GM21717 (cell line): ENCODE measurements at regions not wholly inside any gene's neighbourhood (a gene's known extent, or its start where the extent isn't known, plus 50 kb on each side); places are given as distances from the start of the nearest gene placed in this dataset.
"Not testable (repeated sequence)": the region's sequence is repeated elsewhere in the genome, so short reads cannot be mapped to it uniquely, and the experiment has no call there.

Experiments
- ATAC-seq: cut with Tn5 transposase; IDR thresholded peaks from one replicate; pipeline ENCODE4 v1.9.1; 2021; ENCODE audit warnings: mild to moderate bottlenecking, moderate library complexity; ENCODE audit not compliant: unreplicated experiment

- ATAC-seq = no peak
These were observed 105.0 kb upstream of the PRSS3 start for GRCh38 chr9:33690143-33690933.

GRCh38 chr9:33695299-33695698, 100.1 kb upstream of the PRSS3 start:
- no peak for ATAC-seq

GRCh38 chr9:33695856-33696255, 99.5 kb upstream of the PRSS3 start:
- ATAC-seq = no peak

GRCh38 chr9:33697171-33697570, 98.2 kb upstream of the PRSS3 start:
- no peak for ATAC-seq

GRCh38 chr9:33698267-33698666, 97.1 kb upstream of the PRSS3 start:
- no peak for ATAC-seq

- ATAC-seq = not testable (repeated sequence)
These were observed 94.4 kb upstream of the PRSS3 start for GRCh38 chr9:33700940-33701339.

- ATAC-seq = no peak
These were observed 91.8 kb upstream of the PRSS3 start for GRCh38 chr9:33703430-33704102.

GRCh38 chr9:33705440-33705839, 89.9 kb upstream of the PRSS3 start:
- not testable (repeated sequence) for ATAC-seq

GRCh38 chr9:33708441-33708840, 86.9 kb upstream of the PRSS3 start:
- no peak for ATAC-seq

- ATAC-seq = no peak
These were observed 86.1 kb upstream of the PRSS3 start for GRCh38 chr9:33709269-33709668.

- not testable (repeated sequence) for ATAC-seq
These were observed 83.9 kb upstream of the PRSS3 start for GRCh38 chr9:33711418-33711817.

- no peak for ATAC-seq
These were observed 80.4 kb upstream of the PRSS3 start for GRCh38 chr9:33714989-33715388.

- no peak for ATAC-seq
These were observed 76.4 kb upstream of the PRSS3 start for GRCh38 chr9:33718987-33719386.

GRCh38 chr9:33719581-33720374, 75.6 kb upstream of the PRSS3 start:
- ATAC-seq = no peak

GRCh38 chr9:33721674-33722358, 73.5 kb upstream of the PRSS3 start:
- peak; percentile 59 for ATAC-seq

GRCh38 chr9:33722359-33722675, 73.0 kb upstream of the PRSS3 start:
- no peak for ATAC-seq

GRCh38 chr9:33728613-33729012, 66.7 kb upstream of the PRSS3 start:
- ATAC-seq = no peak

- no peak for ATAC-seq
These were observed 64.2 kb upstream of the PRSS3 start for GRCh38 chr9:33731142-33731541.

GRCh38 chr9:33731625-33732024, 63.7 kb upstream of the PRSS3 start:
- ATAC-seq = no peak

GRCh38 chr9:33734247-33734940, 61.0 kb upstream of the PRSS3 start:
- not testable (repeated sequence) for ATAC-seq
